Adipocyte (in vitro differentiated cells): ENCODE measurements at regions not wholly inside any gene's neighbourhood (a gene's known extent, or its start where the extent isn't known, plus 50 kb on each side); places are given as distances from the start of the nearest gene placed in this dataset.
"Not testable (repeated sequence)": the region's sequence is repeated elsewhere in the genome, so short reads cannot be mapped to it uniquely, and the experiment has no call there.

ENCODE experiments used
- DNase-seq: peaks from one replicate; pipeline ENCODE4 v3.0.0-alpha.2; 2015; ENCODE audit warnings: low read depth
- H3K27me3 ChIP-seq: replicated peaks from 2 replicates; pipeline ENCODE4 v1.7.0; 2013; ENCODE audit warnings: mild to moderate bottlenecking, low read length, moderate library complexity; ENCODE audit not compliant: control insufficient read depth, insufficient read depth
- H3K36me3 ChIP-seq: 2 replicates; pipeline ENCODE4 v1.7.0; 2013; ENCODE audit warnings: low read length, mild to moderate bottlenecking, moderate library complexity; ENCODE audit not compliant: control insufficient read depth, insufficient read depth, severe bottlenecking
- H3K4me1 ChIP-seq: 2 replicates; pipeline ENCODE4 v1.7.0; 2013; ENCODE audit warnings: mild to moderate bottlenecking, low read length, moderate library complexity; ENCODE audit not compliant: control insufficient read depth, insufficient read depth
- H3K4me3 ChIP-seq: 2 replicates; pipeline ENCODE4 v1.7.0; 2013; ENCODE audit warnings: mild to moderate bottlenecking, low read length, moderate library complexity
- H3K9ac ChIP-seq: 2 replicates; pipeline ENCODE4 v1.7.0; 2013; ENCODE audit warnings: mild to moderate bottlenecking, low read length, moderate library complexity
- H3K9me3 ChIP-seq: 2 replicates; pipeline ENCODE4 v1.7.0; 2013; ENCODE audit warnings: mild to moderate bottlenecking, low read length, moderate library complexity; ENCODE audit not compliant: control insufficient read depth

DNA sequence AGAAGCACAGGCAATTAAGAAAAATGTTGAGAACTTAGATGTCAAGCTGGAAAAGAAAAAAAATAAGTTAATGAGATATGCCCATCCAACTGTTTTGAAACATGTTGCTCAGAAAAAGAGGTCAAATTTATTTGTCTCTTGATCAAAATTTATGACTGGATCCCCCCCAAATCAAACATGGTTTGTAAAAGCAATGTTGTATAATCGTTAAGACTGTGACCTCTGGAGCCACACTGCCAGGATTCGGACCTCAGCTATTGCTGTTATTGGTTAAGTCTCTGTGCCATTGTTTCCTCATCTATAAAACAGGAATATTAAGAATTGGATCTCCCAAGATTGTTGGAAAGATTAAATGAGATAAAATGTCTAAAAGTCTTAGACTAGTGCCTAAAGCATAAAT lies 51.9 kb upstream of the LRRK2 start:
- Histone ChIP-seq H3K36me3 (no peaks in the 10 kb centered on the region), H3K9me3 (no peaks in the 10 kb centered on the region), H3K9ac (no peak overlapping the region), H3K27me3 (no peaks in the 10 kb centered on the region), H3K4me3 (no peak overlapping the region), H3K4me1 (no peaks in the 10 kb centered on the region)
- DNase-seq = no peak

- H3K36me3 ChIP-seq = no peaks in the 10 kb centered on the region
- no peak overlapping the region for H3K9ac ChIP-seq
- no peaks in the 10 kb centered on the region for H3K4me1 ChIP-seq
- no peaks in the 10 kb centered on the region for H3K27me3 ChIP-seq
- DNase-seq = peak; percentile 5
- H3K4me3 ChIP-seq = no peak overlapping the region
- no peaks in the 10 kb centered on the region for H3K9me3 ChIP-seq
Measured at GRCh38 chr12:40171501-40171900, 53.3 kb upstream of the LRRK2 start.

- H3K4me1 ChIP-seq = no peaks in the 10 kb centered on the region
- H3K27me3 ChIP-seq = no peaks in the 10 kb centered on the region
- H3K36me3 ChIP-seq = no peaks in the 10 kb centered on the region
- H3K4me3 ChIP-seq = no peak overlapping the region
- no peaks in the 10 kb centered on the region for H3K9me3 ChIP-seq
- no peak for DNase-seq
- H3K9ac ChIP-seq = no peak overlapping the region
Measured at GRCh38 chr12:40171066-40171465, 53.7 kb upstream of the LRRK2 start.

- DNase-seq = no peak
- Histone ChIP-seq H3K4me1 (no peaks in the 10 kb centered on the region), H3K9me3 (no peaks in the 10 kb centered on the region), H3K9ac (no peak overlapping the region), H3K27me3 (no peaks in the 10 kb centered on the region), H3K36me3 (no peaks in the 10 kb centered on the region), H3K4me3 (no peak overlapping the region)
Measured at GRCh38 chr12:40170593-40170992, 54.2 kb upstream of the LRRK2 start.

DNA sequence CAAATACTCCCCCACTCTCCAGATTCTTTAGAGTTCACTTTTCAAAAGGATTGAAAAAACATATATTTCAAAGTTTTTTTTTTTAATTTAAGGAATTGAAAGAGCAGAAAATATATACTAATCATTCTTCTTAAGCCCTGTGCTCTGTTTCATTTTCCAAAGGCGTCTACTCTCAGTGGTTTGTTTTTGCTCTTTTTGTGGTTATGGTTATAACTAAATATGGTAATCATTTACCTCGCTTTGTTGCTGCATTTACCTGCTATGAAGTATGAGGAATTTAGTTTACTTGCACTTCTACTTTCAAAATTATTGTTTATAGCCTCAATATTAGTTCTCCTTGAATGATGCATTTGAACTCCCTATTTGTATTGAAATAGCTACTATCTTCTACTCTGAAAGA lies 55.9 kb upstream of the LRRK2 start:
- H3K4me1 ChIP-seq = no peaks in the 10 kb centered on the region

GRCh38 chr12:40168419-40168818 lies 56.4 kb upstream of the LRRK2 start:
- H3K4me1 ChIP-seq, DNase-seq, H3K9me3 ChIP-seq, H3K9ac ChIP-seq, H3K36me3 ChIP-seq, H3K4me3 ChIP-seq, H3K27me3 ChIP-seq: not testable (repeated sequence)

More for the DNA sequence above, 55.9 kb upstream of the LRRK2 start:
- peaks cover 3% of the 10 kb centered on the region for H3K9me3 ChIP-seq
- H3K36me3 ChIP-seq = no peaks in the 10 kb centered on the region
- no peak for DNase-seq
- no peak overlapping the region for H3K4me3 ChIP-seq
- no peak overlapping the region for H3K9ac ChIP-seq
- H3K27me3 ChIP-seq = no peaks in the 10 kb centered on the region

GRCh38 chr12:40168001-40168400 lies 56.8 kb upstream of the LRRK2 start:
- Histone ChIP-seq H3K9me3 (peaks cover 11% of the 10 kb centered on the region), H3K9ac (no peak overlapping the region), H3K27me3 (no peaks in the 10 kb centered on the region), H3K4me3 (no peak overlapping the region), H3K36me3 (no peaks in the 10 kb centered on the region), H3K4me1 (no peaks in the 10 kb centered on the region)
- DNase-seq = no peak

GRCh38 chr12:40165179-40165578 lies 59.3 kb upstream of the SLC2A13 start:
- no peak overlapping the region for H3K4me3 ChIP-seq
- no peaks in the 10 kb centered on the region for H3K4me1 ChIP-seq
- no peaks in the 10 kb centered on the region for H3K27me3 ChIP-seq
- H3K9me3 ChIP-seq = peaks cover 24% of the 10 kb centered on the region
- H3K9ac ChIP-seq = no peak overlapping the region
- H3K36me3 ChIP-seq = no peaks in the 10 kb centered on the region
- DNase-seq = no peak

DNA sequence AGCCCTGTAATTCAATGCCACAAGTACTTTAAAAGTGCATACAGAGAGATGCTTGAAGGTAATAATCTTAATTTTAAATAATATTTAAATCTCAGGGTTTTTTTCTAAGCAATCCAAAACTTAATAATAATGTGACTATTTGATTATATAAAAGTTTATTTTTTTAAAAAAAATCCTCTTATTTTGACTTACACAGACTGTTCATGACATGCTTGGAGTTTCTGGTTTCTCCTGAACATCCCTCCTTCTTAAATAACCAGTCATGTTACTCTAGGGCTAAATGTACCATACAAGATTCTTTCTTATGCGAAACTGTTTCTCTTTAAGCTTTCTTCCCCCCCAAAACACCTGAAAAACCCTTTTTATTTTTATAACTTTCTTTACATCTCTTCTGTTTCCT lies 58.2 kb upstream of the SLC2A13 start:
- no peaks in the 10 kb centered on the region for H3K27me3 ChIP-seq
- peaks cover 24% of the 10 kb centered on the region for H3K9me3 ChIP-seq
- no peak overlapping the region for H3K9ac ChIP-seq
- no peaks in the 10 kb centered on the region for H3K36me3 ChIP-seq
- no peak overlapping the region for H3K4me3 ChIP-seq
- no peak for DNase-seq
- H3K4me1 ChIP-seq = peaks cover 4% of the 10 kb centered on the region

DNA sequence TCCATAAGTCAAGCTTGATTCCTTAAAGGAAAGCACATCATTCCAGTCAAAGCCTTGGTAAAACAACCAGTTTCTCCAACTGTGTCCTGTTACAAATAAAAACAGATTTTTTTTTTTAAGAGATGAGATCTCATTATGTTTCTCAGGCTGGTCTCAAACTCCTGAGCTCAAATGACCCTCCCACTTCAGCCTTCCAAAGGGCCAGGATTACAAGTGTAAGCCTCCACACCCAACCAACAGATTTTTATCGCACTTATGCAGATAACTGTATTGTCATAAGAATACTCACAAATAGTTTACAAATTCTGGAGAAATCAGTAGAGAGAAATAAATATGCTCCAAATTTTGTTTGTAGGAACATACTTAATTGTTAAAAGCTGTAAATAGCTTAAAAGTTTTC lies 56.2 kb upstream of the SLC2A13 start:
- H3K4me3 ChIP-seq = no peak overlapping the region
- no peak for DNase-seq
- no peaks in the 10 kb centered on the region for H3K36me3 ChIP-seq
- H3K9ac ChIP-seq = no peak overlapping the region
- H3K9me3 ChIP-seq = peaks cover 24% of the 10 kb centered on the region
- no peaks in the 10 kb centered on the region for H3K27me3 ChIP-seq
- H3K4me1 ChIP-seq = peaks cover 23% of the 10 kb centered on the region

- Histone ChIP-seq H3K4me1 (peaks cover 24% of the 10 kb centered on the region), H3K9ac (peak overlapping the region; percentile 0), H3K4me3 (peak overlapping the region; percentile 5), H3K27me3 (no peaks in the 10 kb centered on the region), H3K9me3 (peaks cover 20% of the 10 kb centered on the region), H3K36me3 (no peaks in the 10 kb centered on the region)
- DNase-seq = peak; percentile 63
Measured at GRCh38 chr12:40158592-40159111, 52.8 kb upstream of the SLC2A13 start.

GRCh38 chr12:40157336-40157735 lies 51.5 kb upstream of the SLC2A13 start:
- Histone ChIP-seq H3K4me3 (no peak overlapping the region), H3K9me3 (peaks cover 7% of the 10 kb centered on the region), H3K36me3 (no peaks in the 10 kb centered on the region), H3K9ac (no peak overlapping the region), H3K27me3 (no peaks in the 10 kb centered on the region), H3K4me1 (peaks cover 24% of the 10 kb centered on the region)
- DNase-seq = no peak
